B cell (primary cell): ENCODE measurements at regions not wholly inside any gene's neighbourhood (a gene's known extent, or its start where the extent isn't known, plus 50 kb on each side); places are given as distances from the start of the nearest gene placed in this dataset.

Experiments
- ATAC-seq: fragments of 200-7000 bp; cut with Tn5 transposase; one replicate; pipeline ENCODE4 v1.10.0; 2021; ENCODE audit warnings: low read depth, mild to moderate bottlenecking, moderate number of reproducible peaks, moderate library complexity
- CTCF ChIA-PET: fragments of 350-600 bp; sonication (Branson Sonifier 250); formaldehyde crosslinking; loops from one replicate; lab custom pipeline; 2021; ENCODE audit warnings: antibody characterized with exemption, inconsistent platforms; lab: Charles Lee
- POLR2A ChIA-PET: fragments of 350-600 bp; sonication (Branson Sonifier 250); formaldehyde crosslinking; loops from one replicate; lab custom pipeline; 2021; ENCODE audit warnings: antibody characterized with exemption; lab: Charles Lee
- DNase-seq: peaks from one replicate; pipeline ENCODE4 v3.0.0; 2013
- H2AFZ ChIP-seq: 2 replicates; pipeline ENCODE4 v1.6.1; 2012; ENCODE audit warnings: mild to moderate bottlenecking, low read depth, low read length; ENCODE audit not compliant: insufficient read depth, poor library complexity, severe bottlenecking
- H3K27ac ChIP-seq, 2 donors: 1 replicate in 1 of 2; 2 replicates in 1 of 2; pipeline ENCODE4 v1.5.1; 2012 to 2013; ENCODE audit warnings: low read length in 2 of 2, mild to moderate bottlenecking in 2 of 2, moderate library complexity in 1 of 2
- H3K27me3 ChIP-seq, 4 experiments: fragments of 200-600 bp in 1 of 4; sonication (generic) in 1 of 4; replicated peaks in 1 of 4; 1 replicate in 2 of 4; 2 replicates in 2 of 4; pipeline versions ENCODE4 v1.6.1 to v1.7.0; 2013 to 2016; ENCODE audit warnings: low read length in 3 of 4, mild to moderate bottlenecking in 2 of 4, mixed read lengths in 1 of 4, moderate library complexity in 1 of 4; ENCODE audit not compliant: insufficient read depth in 4 of 4, control insufficient read depth in 3 of 4; ENCODE audit errors: control extremely low read depth in 1 of 4
- H3K36me3 ChIP-seq, 2 experiments: replicated peaks in 1 of 2; 1 replicate in 1 of 2; 2 replicates in 1 of 2; pipeline versions ENCODE4 v1.6.1 to v1.7.1; 2013; ENCODE audit warnings: low read length in 1 of 2; ENCODE audit not compliant: insufficient read depth in 2 of 2, control insufficient read depth in 1 of 2; ENCODE audit errors: control extremely low read depth in 1 of 2, extremely low read depth in 1 of 2
- H3K4me1 ChIP-seq, 2 donors: fragments of 200-600 bp in 1 of 2; sonication (generic) in 1 of 2; 1 replicate in 1 of 2; 2 replicates in 1 of 2; pipeline versions ENCODE4 v1.5.1 to v1.6.1; 2013 to 2017; ENCODE audit warnings: low read length in 2 of 2; ENCODE audit not compliant: control insufficient read depth in 2 of 2, insufficient read depth in 2 of 2
- H3K4me2 ChIP-seq: replicated peaks from 2 replicates; pipeline ENCODE3; 2012; ENCODE audit warnings: mild to moderate bottlenecking, low read depth, low read length; ENCODE audit not compliant: poor library complexity, severe bottlenecking
- H3K4me3 ChIP-seq, 5 experiments: fragments of 200-600 bp in 1 of 5; sonication (generic) in 1 of 5; 1 replicate in 3 of 5; 2 replicates in 2 of 5; pipeline versions ENCODE4 v1.5.1 to v1.7.0; 2011 to 2016; ENCODE audit warnings: low read length in 4 of 5, mild to moderate bottlenecking in 4 of 5, low read depth in 2 of 5, control low read depth in 1 of 5, moderate library complexity in 1 of 5; ENCODE audit not compliant: insufficient read depth in 1 of 5; ENCODE audit errors: control extremely low read depth in 1 of 5, extremely low read depth in 1 of 5
- H3K79me2 ChIP-seq: fragments of 200-600 bp; sonication (generic); one replicate; pipeline ENCODE4 v1.6.0; 2016; ENCODE audit warnings: low read length; ENCODE audit not compliant: control insufficient read depth, insufficient read depth
- H3K9ac ChIP-seq: fragments of 200-600 bp; sonication (generic); 2 replicates; pipeline ENCODE4 v1.6.1; 2017; ENCODE audit warnings: mild to moderate bottlenecking, low read length, moderate library complexity
- H3K9me3 ChIP-seq, 3 donors: one replicate each; pipeline versions ENCODE4 v1.6.1 to v1.7.1; 2013; ENCODE audit warnings: low read length in 2 of 3; ENCODE audit not compliant: control insufficient read depth in 2 of 3, insufficient read depth in 1 of 3; ENCODE audit errors: control extremely low read depth in 1 of 3
- H4K20me1 ChIP-seq: 2 replicates; pipeline ENCODE4 v1.6.0; 2012; ENCODE audit warnings: mild to moderate bottlenecking, low read length; ENCODE audit not compliant: insufficient read depth, control insufficient read depth, poor library complexity, severe bottlenecking
- H3K27ac Mint-ChIP-seq: one replicate; pipeline ENCODE4 v1.8.0; 2021; ENCODE audit warnings: mixed read lengths
- H3K27me3 Mint-ChIP-seq: one replicate; pipeline ENCODE4 v1.8.0; 2021; ENCODE audit warnings: mixed read lengths
- H3K4me1 Mint-ChIP-seq: one replicate; pipeline ENCODE4 v1.8.0; 2021; ENCODE audit warnings: mixed read lengths
- H3K4me3 Mint-ChIP-seq: one replicate; pipeline ENCODE4 v1.8.0; 2021; ENCODE audit warnings: mixed read lengths
- H3K9me3 Mint-ChIP-seq: one replicate; pipeline ENCODE4 v1.8.0; 2022; ENCODE audit warnings: mixed read lengths; ENCODE audit not compliant: insufficient read depth
- CTCF ChIP-seq: fragments of 200-600 bp; IDR thresholded peaks from one replicate; pipeline ENCODE4 v1.8.0; 2022; ENCODE audit warnings: antibody characterized with exemption, mild to moderate bottlenecking
- EZH2 ChIP-seq: IDR thresholded peaks from 2 replicates; pipeline ENCODE4 v1.6.1; 2012; ENCODE audit warnings: borderline replicate concordance, low read depth, mild to moderate bottlenecking, moderate library complexity, low read length; ENCODE audit not compliant: insufficient read depth, poor library complexity, severe bottlenecking
- WGBS: methylation state at CpG from one replicate; pipeline ENCODE4 v1.1.5; 2013; ENCODE audit warnings: missing lambda C conversion rate; ENCODE audit not compliant: insufficient coverage; 5-methylcytosine and 5-hydroxymethylcytosine counted together
- intact Hi-C: fragments of 100-400 bp; cut with micrococcal nuclease; formaldehyde crosslinking; loops from one replicate; pipeline ENCODE4 v1.10.0; 2022

- no peak overlapping the region for H3K27ac Mint-ChIP-seq
- POLR2A ChIA-PET: no interaction called here
- 92% methylated on average over 2 of the region's 3 CpGs for WGBS
These were observed 490.7 kb upstream of the BTBD3 start for GRCh38 chr20:11426948-11427347.

GRCh38 chr20:11429168-11429567, 488.5 kb upstream of the BTBD3 start:
- H3K9ac ChIP-seq: no peak overlapping the region
- Mint-ChIP-seq H3K4me3 (no peak overlapping the region), H3K27ac (no peak overlapping the region), H3K27me3 (no peaks in the 10 kb centered on the region), H3K9me3 (no peaks in the 10 kb centered on the region), H3K4me1 (no peaks in the 10 kb centered on the region)
- H3K27me3 ChIP-seq: no peaks in the 10 kb centered on the region
- H3K9me3 ChIP-seq: no peaks in the 10 kb centered on the region
- POLR2A ChIA-PET: no interaction called here
- H3K4me3 ChIP-seq: no peak overlapping the region
- no peaks in the 10 kb centered on the region for H3K4me1 ChIP-seq
- no peak overlapping the region for H3K27ac ChIP-seq
- no peaks in the 10 kb centered on the region for H4K20me1 ChIP-seq
- WGBS: 86% methylated on average over 1 of the region's 2 CpGs
- intact Hi-C loops: no loop called here
- no peaks in the 10 kb centered on the region for H3K36me3 ChIP-seq
- DNase-seq: no peak
- ATAC-seq: no peak
- TF ChIP-seq CTCF: no peak
- TF ChIP-seq EZH2: no peak
- no peak overlapping the region for H3K4me2 ChIP-seq
- no peak overlapping the region for H2AFZ ChIP-seq
- CTCF ChIA-PET: no interaction called here
- H3K79me2 ChIP-seq: no peaks in the 10 kb centered on the region

More at GRCh38 chr20:11426948-11427347, 490.7 kb upstream of the BTBD3 start:
- Histone ChIP-seq H3K4me1 (no peaks in the 10 kb centered on the region), H4K20me1 (no peaks in the 10 kb centered on the region), H3K9me3 (peaks cover 0 to 3% (median 0%) of the 10 kb centered on the region in 3 donors), H3K27ac (no peak overlapping the region), H3K27me3 (no peaks in the 10 kb centered on the region), H3K4me2 (no peak overlapping the region), H3K9ac (no peak overlapping the region), H2AFZ (no peak overlapping the region), H3K36me3 (no peaks in the 10 kb centered on the region), H3K79me2 (no peaks in the 10 kb centered on the region), H3K4me3 (no peak overlapping the region)
- Mint-ChIP-seq H3K27me3 (no peaks in the 10 kb centered on the region), H3K9me3 (no peaks in the 10 kb centered on the region), H3K4me3 (no peak overlapping the region), H3K4me1 (no peaks in the 10 kb centered on the region)
- ATAC-seq: no peak
- no peak for TF ChIP-seq CTCF
- CTCF ChIA-PET: no interaction called here
- no peak for DNase-seq
- intact Hi-C loops: no loop called here
